WTC11 (cell line): ENCODE measurements at regions not wholly inside any gene's neighbourhood (a gene's known extent, or its start where the extent isn't known, plus 50 kb on each side); places are given as distances from the start of the nearest gene placed in this dataset.

ENCODE experiments used
- ATAC-seq: fragments of 200-7000 bp; cut with Tn5 transposase; 2 replicates; pipeline ENCODE4 v1.10.0; 2021; ENCODE audit warnings: mild to moderate bottlenecking, moderate library complexity
- CTCF ChIA-PET: fragments of 300-600 bp; sonication (Branson Sonifier 250); formaldehyde crosslinking; loops from one replicate; lab custom pipeline; 2021; ENCODE audit warnings: antibody characterized with exemption; lab: Charles Lee
- POLR2A ChIA-PET: fragments of 350-600 bp; sonication (Branson Sonifier 250); formaldehyde crosslinking; loops from one replicate; lab custom pipeline; 2021; ENCODE audit warnings: antibody characterized with exemption; lab: Charles Lee
- DNase-seq: peaks from one replicate; pipeline ENCODE4 v3.0.0; 2021; ENCODE audit warnings: low spot score
- H3K27ac Mint-ChIP-seq: 2 replicates; pipeline ENCODE4 v1.8.0; 2021; ENCODE audit warnings: mixed read lengths
- H3K27me3 Mint-ChIP-seq: 2 replicates; pipeline ENCODE4 v1.8.0; 2021; ENCODE audit warnings: low read depth, mild to moderate bottlenecking, moderate library complexity, mixed read lengths
- H3K36me3 Mint-ChIP-seq: 2 replicates; pipeline ENCODE4 v1.8.0; 2021; ENCODE audit warnings: mixed read lengths
- H3K4me1 Mint-ChIP-seq: 2 replicates; pipeline ENCODE4 v1.8.0; 2022; ENCODE audit warnings: mixed read lengths
- H3K4me3 Mint-ChIP-seq: 2 replicates; pipeline ENCODE4 v1.8.0; 2021; ENCODE audit warnings: mild to moderate bottlenecking, moderate library complexity, mixed read lengths
- H3K9me3 Mint-ChIP-seq: 2 replicates; pipeline ENCODE4 v1.8.0; 2021; ENCODE audit warnings: mixed read lengths
- AR ChIP-seq: fragments of 250-450 bp; sonication (Bioruptor Pico); IDR thresholded peaks from 2 replicates; pipeline ENCODE4 v1.9.0; 2021; ENCODE audit warnings: mild to moderate bottlenecking
- CREB1 ChIP-seq: sonication (generic); formaldehyde crosslinking; IDR thresholded peaks from 2 replicates; pipeline ENCODE4 v1.8.0; 2023; ENCODE audit warnings: mild to moderate bottlenecking, missing genetic modification reagents
- CREM ChIP-seq: sonication (generic); formaldehyde crosslinking; IDR thresholded peaks from 2 replicates; pipeline ENCODE4 v1.8.1; 2022; ENCODE audit warnings: mild to moderate bottlenecking, missing genetic modification reagents, moderate library complexity
- EMX1 ChIP-seq: fragments of 250-450 bp; sonication (Bioruptor Pico); IDR thresholded peaks from 2 replicates; pipeline ENCODE4 v1.8.0; 2021; ENCODE audit warnings: mild to moderate bottlenecking
- ETV6 ChIP-seq: sonication (generic); formaldehyde crosslinking; IDR thresholded peaks from 2 replicates; pipeline ENCODE4 v1.8.1; 2022; ENCODE audit warnings: mild to moderate bottlenecking, missing genetic modification reagents
- FOXJ3 ChIP-seq: sonication (generic); formaldehyde crosslinking; IDR thresholded peaks from 2 replicates; pipeline ENCODE4 v1.9.0; 2021; ENCODE audit warnings: missing genetic modification reagents, mild to moderate bottlenecking, borderline replicate concordance
- GRHL2 ChIP-seq: fragments of 250-450 bp; sonication (Bioruptor Pico); IDR thresholded peaks from 2 replicates; pipeline ENCODE4 v1.8.0; 2022; ENCODE audit warnings: mild to moderate bottlenecking, moderate library complexity; ENCODE audit not compliant: insufficient replicate concordance, severe bottlenecking
- HMGA2 ChIP-seq: fragments of 250-450 bp; sonication (Bioruptor Pico); IDR thresholded peaks from 2 replicates; pipeline ENCODE4 v1.4.0; 2021; ENCODE audit warnings: mild to moderate bottlenecking, moderate library complexity
- MXD4 ChIP-seq: fragments of 250-450 bp; sonication (Bioruptor Pico); IDR thresholded peaks from 2 replicates; pipeline ENCODE4 v1.8.0; 2021; ENCODE audit warnings: mild to moderate bottlenecking, moderate library complexity, borderline replicate concordance
- NFATC4 ChIP-seq: fragments of 250-450 bp; sonication (Bioruptor Pico); IDR thresholded peaks from 2 replicates; pipeline ENCODE4 v1.9.0; 2021; ENCODE audit warnings: mild to moderate bottlenecking
- SMAD4 ChIP-seq: sonication (generic); formaldehyde crosslinking; IDR thresholded peaks from 2 replicates; pipeline ENCODE4 v1.8.0; 2022; ENCODE audit warnings: mild to moderate bottlenecking, missing genetic modification reagents
- USF1 ChIP-seq: sonication (generic); formaldehyde crosslinking; IDR thresholded peaks from 2 replicates; pipeline ENCODE4 v1.8.0; 2022; ENCODE audit warnings: mild to moderate bottlenecking, missing genetic modification reagents
- ZNF416 ChIP-seq: fragments of 250-450 bp; sonication (Bioruptor Pico); IDR thresholded peaks from 2 replicates; pipeline ENCODE4 v1.9.0; 2021; ENCODE audit warnings: mild to moderate bottlenecking, inconsistent platforms
- ZNF512 ChIP-seq: sonication (generic); formaldehyde crosslinking; IDR thresholded peaks from 2 replicates; pipeline ENCODE4 v1.8.1; 2022; ENCODE audit warnings: missing genetic modification reagents, borderline replicate concordance
- TF ChIP-seq, protein P1 (sequence below): sonication (generic); formaldehyde crosslinking; IDR thresholded peaks from 2 replicates; pipeline ENCODE4 v1.8.1; 2023; ENCODE audit warnings: mild to moderate bottlenecking, missing genetic modification reagents
- TF ChIP-seq, protein P2 (sequence below): fragments of 250-450 bp; sonication (Bioruptor Pico); IDR thresholded peaks from 2 replicates; pipeline ENCODE4 v1.9.0; 2021; ENCODE audit warnings: mild to moderate bottlenecking
- TF ChIP-seq, protein P3 (sequence below): sonication (generic); formaldehyde crosslinking; IDR thresholded peaks from 2 replicates; pipeline ENCODE4 v1.8.1; 2023; ENCODE audit warnings: mild to moderate bottlenecking, missing genetic modification reagents
- TF ChIP-seq, protein P4 (sequence below): sonication (generic); formaldehyde crosslinking; IDR thresholded peaks from 2 replicates; pipeline ENCODE4 v1.8.0; 2022; ENCODE audit warnings: mild to moderate bottlenecking, missing genetic modification reagents
- TF ChIP-seq, protein P5 (sequence below): sonication (generic); formaldehyde crosslinking; IDR thresholded peaks from 2 replicates; pipeline ENCODE4 v1.8.0; 2022; ENCODE audit warnings: missing genetic modification reagents

DNA sequence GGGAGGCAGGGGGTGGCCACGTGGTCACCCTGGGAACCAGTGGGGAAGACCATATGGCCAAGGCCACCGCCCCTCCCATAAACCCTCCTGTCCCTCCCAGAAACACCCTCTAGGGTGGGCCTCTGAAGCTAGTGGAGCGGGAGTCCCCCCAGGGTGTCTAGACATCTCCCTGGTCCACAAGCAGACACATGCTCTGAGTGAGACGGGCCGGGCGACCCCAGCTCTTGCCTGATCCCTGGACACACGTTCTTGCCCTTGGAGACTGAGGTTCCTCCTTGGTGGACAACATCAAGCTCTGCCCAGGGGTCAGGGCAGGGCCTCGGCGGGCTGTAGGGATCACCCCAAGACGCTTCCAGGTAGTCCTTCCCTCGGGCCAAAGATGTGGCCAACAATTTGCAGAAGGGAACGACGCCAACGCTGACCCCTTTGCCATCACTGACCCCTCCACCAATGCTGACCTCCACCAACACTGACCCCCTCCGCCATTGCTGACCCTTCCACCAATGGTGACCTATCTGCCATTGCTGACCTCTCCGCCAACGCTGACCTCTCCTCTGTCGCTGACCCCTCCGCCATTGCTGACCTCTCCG, 57.1 kb downstream of the FOXL3 start (continued):
- TF ChIP-seq, protein P1, sequence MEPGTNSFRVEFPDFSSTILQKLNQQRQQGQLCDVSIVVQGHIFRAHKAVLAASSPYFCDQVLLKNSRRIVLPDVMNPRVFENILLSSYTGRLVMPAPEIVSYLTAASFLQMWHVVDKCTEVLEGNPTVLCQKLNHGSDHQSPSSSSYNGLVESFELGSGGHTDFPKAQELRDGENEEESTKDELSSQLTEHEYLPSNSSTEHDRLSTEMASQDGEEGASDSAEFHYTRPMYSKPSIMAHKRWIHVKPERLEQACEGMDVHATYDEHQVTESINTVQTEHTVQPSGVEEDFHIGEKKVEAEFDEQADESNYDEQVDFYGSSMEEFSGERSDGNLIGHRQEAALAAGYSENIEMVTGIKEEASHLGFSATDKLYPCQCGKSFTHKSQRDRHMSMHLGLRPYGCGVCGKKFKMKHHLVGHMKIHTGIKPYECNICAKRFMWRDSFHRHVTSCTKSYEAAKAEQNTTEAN (CRISPR knock-in tag): no peak
- TF ChIP-seq SMAD4 (CRISPR knock-in tag): no peak
- no peak for TF ChIP-seq NFATC4 (CRISPR knock-in tag)
- TF ChIP-seq FOXJ3: no peak

DNA sequence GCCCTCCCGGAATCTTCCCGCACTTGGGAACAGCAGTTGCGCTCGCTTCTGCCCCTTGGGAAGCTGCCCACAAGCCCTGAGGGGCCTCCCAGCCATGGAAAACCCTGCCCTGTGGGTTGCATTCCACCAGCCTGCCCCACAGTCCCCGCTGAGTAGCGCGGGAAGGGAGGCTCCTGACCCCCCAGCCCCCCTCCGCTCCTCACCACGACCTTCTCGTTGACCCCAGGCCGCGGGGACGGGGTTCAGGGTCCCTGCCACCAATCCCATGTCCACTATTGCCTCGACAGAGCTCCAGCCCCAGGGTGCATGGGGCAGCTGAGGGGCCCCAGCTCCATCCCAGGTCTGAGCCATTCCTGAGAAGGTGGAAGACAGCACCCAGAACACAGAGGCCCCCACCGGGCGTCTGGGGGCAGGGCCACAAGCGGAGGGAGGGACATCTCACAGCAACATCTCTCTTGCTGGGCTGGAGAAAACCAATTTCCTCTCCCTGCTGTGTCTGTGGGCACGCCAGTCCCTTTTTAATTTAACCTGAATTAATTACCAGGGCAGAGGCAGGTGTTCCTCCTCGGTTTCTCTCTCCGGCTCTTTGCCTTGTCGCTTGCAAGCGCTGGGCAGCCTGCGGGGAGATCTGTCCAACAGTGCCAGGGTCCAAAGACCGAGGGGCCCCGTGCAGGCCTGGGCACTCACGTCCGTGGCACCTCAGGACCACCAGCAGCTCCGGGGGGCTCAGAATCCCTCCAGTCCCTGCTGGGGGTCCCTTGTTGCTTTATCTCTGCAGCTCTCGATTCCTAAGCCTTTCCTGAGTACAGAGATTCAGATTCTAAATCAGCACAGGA, 57.9 kb downstream of the FOXL3 start:
- Mint-ChIP-seq H3K9me3 (no peaks in the 10 kb centered on the region), H3K36me3 (no peaks in the 10 kb centered on the region), H3K4me3 (no peak overlapping the region), H3K27ac (no peak overlapping the region), H3K27me3 (no peaks in the 10 kb centered on the region), H3K4me1 (0 out of 2 replicates have a peak, but pooled peaks cover 2% of the 10 kb centered on the region)
- CTCF ChIA-PET: no interaction called here
- POLR2A ChIA-PET: no interaction called here
- TF ChIP-seq AR (CRISPR knock-in tag): no peak
- TF ChIP-seq, protein P2, sequence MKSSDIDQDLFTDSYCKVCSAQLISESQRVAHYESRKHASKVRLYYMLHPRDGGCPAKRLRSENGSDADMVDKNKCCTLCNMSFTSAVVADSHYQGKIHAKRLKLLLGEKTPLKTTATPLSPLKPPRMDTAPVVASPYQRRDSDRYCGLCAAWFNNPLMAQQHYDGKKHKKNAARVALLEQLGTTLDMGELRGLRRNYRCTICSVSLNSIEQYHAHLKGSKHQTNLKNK (CRISPR knock-in tag): no peak
- no peak for TF ChIP-seq CREB1 (CRISPR knock-in tag)
- TF ChIP-seq USF1 (CRISPR knock-in tag): no peak
- TF ChIP-seq, protein P3, sequence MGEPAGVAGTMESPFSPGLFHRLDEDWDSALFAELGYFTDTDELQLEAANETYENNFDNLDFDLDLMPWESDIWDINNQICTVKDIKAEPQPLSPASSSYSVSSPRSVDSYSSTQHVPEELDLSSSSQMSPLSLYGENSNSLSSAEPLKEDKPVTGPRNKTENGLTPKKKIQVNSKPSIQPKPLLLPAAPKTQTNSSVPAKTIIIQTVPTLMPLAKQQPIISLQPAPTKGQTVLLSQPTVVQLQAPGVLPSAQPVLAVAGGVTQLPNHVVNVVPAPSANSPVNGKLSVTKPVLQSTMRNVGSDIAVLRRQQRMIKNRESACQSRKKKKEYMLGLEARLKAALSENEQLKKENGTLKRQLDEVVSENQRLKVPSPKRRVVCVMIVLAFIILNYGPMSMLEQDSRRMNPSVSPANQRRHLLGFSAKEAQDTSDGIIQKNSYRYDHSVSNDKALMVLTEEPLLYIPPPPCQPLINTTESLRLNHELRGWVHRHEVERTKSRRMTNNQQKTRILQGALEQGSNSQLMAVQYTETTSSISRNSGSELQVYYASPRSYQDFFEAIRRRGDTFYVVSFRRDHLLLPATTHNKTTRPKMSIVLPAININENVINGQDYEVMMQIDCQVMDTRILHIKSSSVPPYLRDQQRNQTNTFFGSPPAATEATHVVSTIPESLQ (CRISPR knock-in tag): no peak
- no peak for TF ChIP-seq EMX1 (CRISPR knock-in tag)
- TF ChIP-seq ETV6 (CRISPR knock-in tag): no peak
- TF ChIP-seq GRHL2: no peak
- no peak for DNase-seq
- no peak for ATAC-seq

DNA sequence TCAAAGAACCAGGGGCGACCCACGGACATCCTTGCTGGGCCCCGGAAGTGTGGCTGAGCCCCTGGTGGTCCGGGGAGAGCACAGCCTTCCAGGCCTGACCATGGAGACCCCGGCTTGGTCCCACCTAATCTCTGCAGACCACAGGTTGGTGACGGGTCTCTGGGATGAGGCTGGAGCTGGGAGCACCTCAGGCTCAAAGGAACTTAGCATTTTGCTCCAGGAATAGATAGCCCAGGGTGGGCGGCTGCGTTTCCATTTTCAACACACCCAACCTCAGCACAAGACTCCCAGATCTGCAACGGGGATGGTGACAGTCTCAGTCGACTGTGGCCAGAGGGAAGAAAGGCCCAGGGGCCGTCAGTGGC, 58.5 kb downstream of the FOXL3 start:
- Mint-ChIP-seq H3K27ac (peak overlapping the region; percentile 36; the same call in 1 of the 2 replicates), H3K4me3 (no peak overlapping the region), H3K27me3 (no peaks in the 10 kb centered on the region), H3K4me1 (0 out of 2 replicates have a peak, but pooled peaks cover 2% of the 10 kb centered on the region), H3K9me3 (no peaks in the 10 kb centered on the region), H3K36me3 (no peaks in the 10 kb centered on the region)
- DNase-seq: no peak
- ChIA-PET POLR2A (no interaction called here), CTCF (no interaction called here)
- ATAC-seq: no peak
- TF ChIP-seq CREM (CRISPR knock-in tag) (no peak), MXD4 (CRISPR knock-in tag) (no peak), HMGA2 (CRISPR knock-in tag) (no peak), ZNF512 (CRISPR knock-in tag) (no peak), ZNF416 (CRISPR knock-in tag) (no peak)
- TF ChIP-seq, protein P4, sequence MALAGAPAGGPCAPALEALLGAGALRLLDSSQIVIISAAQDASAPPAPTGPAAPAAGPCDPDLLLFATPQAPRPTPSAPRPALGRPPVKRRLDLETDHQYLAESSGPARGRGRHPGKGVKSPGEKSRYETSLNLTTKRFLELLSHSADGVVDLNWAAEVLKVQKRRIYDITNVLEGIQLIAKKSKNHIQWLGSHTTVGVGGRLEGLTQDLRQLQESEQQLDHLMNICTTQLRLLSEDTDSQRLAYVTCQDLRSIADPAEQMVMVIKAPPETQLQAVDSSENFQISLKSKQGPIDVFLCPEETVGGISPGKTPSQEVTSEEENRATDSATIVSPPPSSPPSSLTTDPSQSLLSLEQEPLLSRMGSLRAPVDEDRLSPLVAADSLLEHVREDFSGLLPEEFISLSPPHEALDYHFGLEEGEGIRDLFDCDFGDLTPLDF (CRISPR knock-in tag): no peak
- TF ChIP-seq, protein P5, sequence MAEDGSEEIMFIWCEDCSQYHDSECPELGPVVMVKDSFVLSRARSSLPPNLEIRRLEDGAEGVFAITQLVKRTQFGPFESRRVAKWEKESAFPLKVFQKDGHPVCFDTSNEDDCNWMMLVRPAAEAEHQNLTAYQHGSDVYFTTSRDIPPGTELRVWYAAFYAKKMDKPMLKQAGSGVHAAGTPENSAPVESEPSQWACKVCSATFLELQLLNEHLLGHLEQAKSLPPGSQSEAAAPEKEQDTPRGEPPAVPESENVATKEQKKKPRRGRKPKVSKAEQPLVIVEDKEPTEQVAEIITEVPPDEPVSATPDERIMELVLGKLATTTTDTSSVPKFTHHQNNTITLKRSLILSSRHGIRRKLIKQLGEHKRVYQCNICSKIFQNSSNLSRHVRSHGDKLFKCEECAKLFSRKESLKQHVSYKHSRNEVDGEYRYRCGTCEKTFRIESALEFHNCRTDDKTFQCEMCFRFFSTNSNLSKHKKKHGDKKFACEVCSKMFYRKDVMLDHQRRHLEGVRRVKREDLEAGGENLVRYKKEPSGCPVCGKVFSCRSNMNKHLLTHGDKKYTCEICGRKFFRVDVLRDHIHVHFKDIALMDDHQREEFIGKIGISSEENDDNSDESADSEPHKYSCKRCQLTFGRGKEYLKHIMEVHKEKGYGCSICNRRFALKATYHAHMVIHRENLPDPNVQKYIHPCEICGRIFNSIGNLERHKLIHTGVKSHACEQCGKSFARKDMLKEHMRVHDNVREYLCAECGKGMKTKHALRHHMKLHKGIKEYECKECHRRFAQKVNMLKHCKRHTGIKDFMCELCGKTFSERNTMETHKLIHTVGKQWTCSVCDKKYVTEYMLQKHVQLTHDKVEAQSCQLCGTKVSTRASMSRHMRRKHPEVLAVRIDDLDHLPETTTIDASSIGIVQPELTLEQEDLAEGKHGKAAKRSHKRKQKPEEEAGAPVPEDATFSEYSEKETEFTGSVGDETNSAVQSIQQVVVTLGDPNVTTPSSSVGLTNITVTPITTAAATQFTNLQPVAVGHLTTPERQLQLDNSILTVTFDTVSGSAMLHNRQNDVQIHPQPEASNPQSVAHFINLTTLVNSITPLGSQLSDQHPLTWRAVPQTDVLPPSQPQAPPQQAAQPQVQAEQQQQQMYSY (CRISPR knock-in tag): no peak
